HG03025 (cell line): ENCODE measurements at regions not wholly inside any gene's neighbourhood (a gene's known extent, or its start where the extent isn't known, plus 50 kb on each side); places are given as distances from the start of the nearest gene placed in this dataset.
A peak's percentile ranks its signal among the peaks of the same experiment; 100 is the strongest.
"Not testable (repeated sequence)": the region's sequence is repeated elsewhere in the genome, so short reads cannot be mapped to it uniquely, and the experiment has no call there.

Source experiments
- ATAC-seq: cut with Tn5 transposase; IDR thresholded peaks from one replicate; pipeline ENCODE4 v1.9.1; 2021; ENCODE audit warnings: mild to moderate bottlenecking, moderate library complexity; ENCODE audit not compliant: unreplicated experiment, low FRiP score

GRCh38 chr7:10325395-10325794 is 648.3 kb upstream of the PHF14 start:
- ATAC-seq = no peak

GRCh38 chr7:10343108-10343507 is 630.6 kb upstream of the PHF14 start:
- no peak for ATAC-seq

- no peak for ATAC-seq
Observed at GRCh38 chr7:10346032-10346431, 627.6 kb upstream of the PHF14 start.

GRCh38 chr7:10355816-10356215 is 617.9 kb upstream of the PHF14 start:
- ATAC-seq = no peak

GRCh38 chr7:10360050-10360449 is 613.6 kb upstream of the PHF14 start:
- ATAC-seq = no peak

GRCh38 chr7:10401793-10402192 is 571.9 kb upstream of the PHF14 start:
- no peak for ATAC-seq

GRCh38 chr7:10412422-10413019 is 561.2 kb upstream of the PHF14 start:
- ATAC-seq = peak; percentile 89

GRCh38 chr7:10418985-10419384 is 554.7 kb upstream of the PHF14 start:
- ATAC-seq = no peak

- ATAC-seq = no peak
Observed at GRCh38 chr7:10429031-10429430, 544.6 kb upstream of the PHF14 start.

GRCh38 chr7:10429511-10429910 is 544.2 kb upstream of the PHF14 start:
- no peak for ATAC-seq

GRCh38 chr7:10436302-10436701 is 537.4 kb upstream of the PHF14 start:
- no peak for ATAC-seq

- ATAC-seq = no peak
Observed at GRCh38 chr7:10439027-10439426, 534.6 kb upstream of the PHF14 start.

- no peak for ATAC-seq
Observed at GRCh38 chr7:10455936-10456335, 517.7 kb upstream of the PHF14 start.

GRCh38 chr7:10460474-10460873 is 513.2 kb upstream of the PHF14 start:
- ATAC-seq = no peak

GRCh38 chr7:10463701-10464100 is 510.0 kb upstream of the PHF14 start:
- no peak for ATAC-seq

GRCh38 chr7:10465536-10465935 is 508.1 kb upstream of the PHF14 start:
- not testable (repeated sequence) for ATAC-seq

GRCh38 chr7:10468908-10469307 is 504.8 kb upstream of the PHF14 start:
- no peak for ATAC-seq

- ATAC-seq = no peak
Observed at GRCh38 chr7:10469476-10469875, 504.2 kb upstream of the PHF14 start.

GRCh38 chr7:10471280-10472058 is 502.2 kb upstream of the PHF14 start:
- no peak for ATAC-seq

- no peak for ATAC-seq
Observed at GRCh38 chr7:10472115-10472514, 501.6 kb upstream of the PHF14 start.

GRCh38 chr7:10473569-10473968 is 500.1 kb upstream of the PHF14 start:
- ATAC-seq = no peak

- ATAC-seq = no peak
Observed at GRCh38 chr7:10474048-10474447, 499.6 kb upstream of the PHF14 start.
